ENCODE measurements at regions not wholly inside any gene's neighbourhood (a gene's known extent, or its start where the extent isn't known, plus 50 kb on each side); places are given as distances from the start of the nearest gene placed in this dataset.

GRCh38 chr2:226638576-226638975 lies 161.0 kb downstream of the IRS1 start:
- Mint-ChIP-seq H3K36me3 (ENCODE audit: low read depth) (no peaks in the 10 kb centered on the region), H3K9me3 (peaks cover 7% of the 10 kb centered on the region), H3K4me1 (ENCODE audit: low read depth) (no peaks in the 10 kb centered on the region), H3K27ac (no peak overlapping the region), H3K27me3 (no peaks in the 10 kb centered on the region), H3K4me3 (no peak overlapping the region)
- H3K36me3 ChIP-seq (ENCODE audit: insufficient read depth, low read length), result no peaks in the 10 kb centered on the region
- DNase-seq, result no peak
- H3K27ac ChIP-seq (ENCODE audit: low read depth in 1 of 2, low read length in 2 of 2), result no peak overlapping the region
- CTCF ChIA-PET, result no interaction called here
- no peak for TF ChIP-seq CTCF (IDR thresholded peaks at IDR 0.05)
- no peak overlapping the region for H3K4me3 ChIP-seq (ENCODE audit: low read length)
- H3K27me3 ChIP-seq (ENCODE audit: control insufficient read depth in 1 of 2, insufficient read depth in 2 of 2, low read length in 2 of 2), result peaks cover 0 to 3% of the 10 kb centered on the region in 2 experiments
- POLR2A ChIA-PET, result no interaction called here
- no peak for ATAC-seq (ENCODE audit: poor library complexity)
- intact Hi-C loops (cut with DNase I, micrococcal nuclease), result no loop called here
- peaks cover 0 to 7% of the 10 kb centered on the region in 2 experiments for H3K9me3 ChIP-seq (ENCODE audit: control insufficient read depth in 1 of 2, insufficient read depth in 1 of 2, low read length in 2 of 2)
- H3K4me1 ChIP-seq (ENCODE audit: insufficient read depth, low read length), result no peaks in the 10 kb centered on the region

GRCh38 chr2:226637383-226637782 lies 162.2 kb downstream of the IRS1 start:
- ChIA-PET POLR2A (no interaction called here), CTCF (no interaction called here)
- no peak for TF ChIP-seq CTCF (IDR thresholded peaks at IDR 0.05)
- Histone ChIP-seq H3K4me1 (ENCODE audit: insufficient read depth, low read length) (no peaks in the 10 kb centered on the region), H3K4me3 (ENCODE audit: low read length) (no peak overlapping the region), H3K27ac (ENCODE audit: low read depth in 1 of 2, low read length in 2 of 2) (no peak overlapping the region), H3K9me3 (ENCODE audit: control insufficient read depth in 1 of 2, insufficient read depth in 1 of 2, low read length in 2 of 2) (peaks cover 0 to 7% of the 10 kb centered on the region in 2 experiments), H3K27me3 (ENCODE audit: control insufficient read depth in 1 of 2, insufficient read depth in 2 of 2, low read length in 2 of 2) (peaks cover 0 to 3% of the 10 kb centered on the region in 2 experiments), H3K36me3 (ENCODE audit: insufficient read depth, low read length) (no peaks in the 10 kb centered on the region)
- Mint-ChIP-seq H3K4me1 (ENCODE audit: low read depth) (no peaks in the 10 kb centered on the region), H3K27ac (no peak overlapping the region), H3K36me3 (ENCODE audit: low read depth) (no peaks in the 10 kb centered on the region), H3K9me3 (peaks cover 7% of the 10 kb centered on the region), H3K27me3 (peaks cover 5% of the 10 kb centered on the region), H3K4me3 (no peak overlapping the region)
- DNase-seq (no peak), ATAC-seq (ENCODE audit: poor library complexity) (no peak)
- intact Hi-C loops (cut with DNase I, micrococcal nuclease), result no loop called here

GRCh38 chr2:226636586-226636985 lies 163.0 kb downstream of the IRS1 start:
- ATAC-seq (ENCODE audit: poor library complexity) (no peak), DNase-seq (no peak)
- peaks cover 5% of the 10 kb centered on the region for H3K27me3 Mint-ChIP-seq
- H3K4me3 Mint-ChIP-seq, result no peak overlapping the region
- no peaks in the 10 kb centered on the region for H3K36me3 ChIP-seq (ENCODE audit: insufficient read depth, low read length)
- no peak overlapping the region for H3K4me3 ChIP-seq (ENCODE audit: low read length)
- peaks cover 0 to 3% of the 10 kb centered on the region in 2 experiments for H3K27me3 ChIP-seq (ENCODE audit: control insufficient read depth in 1 of 2, insufficient read depth in 2 of 2, low read length in 2 of 2)
- intact Hi-C loops (cut with DNase I, micrococcal nuclease), result no loop called here
- no peaks in the 10 kb centered on the region for H3K4me1 ChIP-seq (ENCODE audit: insufficient read depth, low read length)
- H3K9me3 ChIP-seq (ENCODE audit: control insufficient read depth in 1 of 2, insufficient read depth in 1 of 2, low read length in 2 of 2), result peaks cover 0 to 7% of the 10 kb centered on the region in 2 experiments
- no peak overlapping the region for H3K27ac ChIP-seq (ENCODE audit: low read depth in 1 of 2, low read length in 2 of 2)
- TF ChIP-seq CTCF (IDR thresholded peaks at IDR 0.05), result no peak
- H3K27ac Mint-ChIP-seq, result no peak overlapping the region
- no peaks in the 10 kb centered on the region for H3K36me3 Mint-ChIP-seq (ENCODE audit: low read depth)
- ChIA-PET POLR2A (no interaction called here), CTCF (no interaction called here)
- H3K4me1 Mint-ChIP-seq (ENCODE audit: low read depth), result no peaks in the 10 kb centered on the region
- H3K9me3 Mint-ChIP-seq, result peaks cover 7% of the 10 kb centered on the region
